Esophagus muscularis mucosa (tissue), 4 donors: ENCODE measurements at regions not wholly inside any gene's neighbourhood (a gene's known extent, or its start where the extent isn't known, plus 50 kb on each side); places are given as distances from the start of the nearest gene placed in this dataset.

ENCODE experiments used
- EP300 ChIP-seq: sonication (generic); formaldehyde crosslinking; IDR thresholded peaks from one replicate; pipeline ENCODE4 v1.6.1; 2017; ENCODE audit warnings: antibody characterized with exemption
- POLR2A ChIP-seq: fragments of 450-650 bp; IDR thresholded peaks from one replicate; pipeline ENCODE4 v1.6.1; 2017; ENCODE audit warnings: antibody characterized with exemption, moderate library complexity, mild to moderate bottlenecking, low read depth
- POLR2AphosphoS5 ChIP-seq, 2 donors: sonication (generic); formaldehyde crosslinking; IDR thresholded peaks; one replicate each; pipeline ENCODE4 v1.6.1; 2017; ENCODE audit warnings: antibody characterized with exemption in 2 of 2
- TF ChIP-seq, protein P1 (sequence below), 3 experiments: fragments of 200-600 bp in 2 of 3; fragments of 450-650 bp in 1 of 3; sonication (generic) in 2 of 3; IDR thresholded peaks; one replicate each; pipeline ENCODE4 v1.5.1; 2017 to 2019; ENCODE audit warnings: antibody characterized with exemption in 3 of 3, mild to moderate bottlenecking in 2 of 3, moderate library complexity in 1 of 3

DNA sequence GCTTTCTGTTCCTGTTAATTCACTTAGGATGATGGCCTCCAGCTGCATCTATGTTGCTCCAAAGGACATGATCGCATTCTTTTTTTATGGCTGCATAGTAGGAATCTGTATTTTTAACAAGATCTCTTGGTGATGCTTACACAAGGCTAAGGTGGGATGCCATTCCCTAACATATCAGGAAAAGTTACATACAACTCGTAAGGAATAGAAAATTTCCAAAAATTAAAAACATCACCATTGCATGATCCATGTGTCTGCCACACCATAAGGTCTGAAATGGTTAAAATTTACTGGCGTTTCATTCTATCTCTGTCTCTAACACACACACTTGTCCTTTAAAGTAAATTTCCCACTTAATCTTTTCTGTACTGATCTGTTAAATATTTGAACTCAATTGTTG lies 608.4 kb downstream of the PRELID2 start:
- TF ChIP-seq, protein P1, sequence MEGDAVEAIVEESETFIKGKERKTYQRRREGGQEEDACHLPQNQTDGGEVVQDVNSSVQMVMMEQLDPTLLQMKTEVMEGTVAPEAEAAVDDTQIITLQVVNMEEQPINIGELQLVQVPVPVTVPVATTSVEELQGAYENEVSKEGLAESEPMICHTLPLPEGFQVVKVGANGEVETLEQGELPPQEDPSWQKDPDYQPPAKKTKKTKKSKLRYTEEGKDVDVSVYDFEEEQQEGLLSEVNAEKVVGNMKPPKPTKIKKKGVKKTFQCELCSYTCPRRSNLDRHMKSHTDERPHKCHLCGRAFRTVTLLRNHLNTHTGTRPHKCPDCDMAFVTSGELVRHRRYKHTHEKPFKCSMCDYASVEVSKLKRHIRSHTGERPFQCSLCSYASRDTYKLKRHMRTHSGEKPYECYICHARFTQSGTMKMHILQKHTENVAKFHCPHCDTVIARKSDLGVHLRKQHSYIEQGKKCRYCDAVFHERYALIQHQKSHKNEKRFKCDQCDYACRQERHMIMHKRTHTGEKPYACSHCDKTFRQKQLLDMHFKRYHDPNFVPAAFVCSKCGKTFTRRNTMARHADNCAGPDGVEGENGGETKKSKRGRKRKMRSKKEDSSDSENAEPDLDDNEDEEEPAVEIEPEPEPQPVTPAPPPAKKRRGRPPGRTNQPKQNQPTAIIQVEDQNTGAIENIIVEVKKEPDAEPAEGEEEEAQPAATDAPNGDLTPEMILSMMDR (IDR thresholded peaks at IDR 0.05) = no peak
- no peak for TF ChIP-seq POLR2AphosphoS5 (IDR thresholded peaks at IDR 0.05)
- no peak for TF ChIP-seq EP300
- no peak for TF ChIP-seq POLR2A
